ENCODE measurements at regions not wholly inside any gene's neighbourhood (a gene's known extent, or its start where the extent isn't known, plus 50 kb on each side); places are given as distances from the start of the nearest gene placed in this dataset.

GRCh38 chr7:13476881-13477444, 512.5 kb downstream of the ETV1 start:
- TF ChIP-seq HDGF (IDR thresholded peaks at IDR 0.05; ENCODE audit: borderline replicate concordance) (no peak), CTBP1 (IDR thresholded peaks at IDR 0.05; ENCODE audit: borderline replicate concordance) (no peak), LEF1 (IDR thresholded peaks at IDR 0.05; ENCODE audit: borderline replicate concordance) (no peak), PKNOX1 (IDR thresholded peaks at IDR 0.05) (no peak), ELF4 (IDR thresholded peaks at IDR 0.05) (no peak)

All from HEK293T (cell line).